Mesenchymal stem cell (in vitro differentiated cells and primary cell): ENCODE measurements at regions not wholly inside any gene's neighbourhood (a gene's known extent, or its start where the extent isn't known, plus 50 kb on each side); places are given as distances from the start of the nearest gene placed in this dataset.

Experiments
- DNase-seq: peaks from one replicate; pipeline ENCODE4 v3.0.0-alpha.2; 2013
- H2AFZ ChIP-seq: one replicate; pipeline ENCODE4 v1.6.1; 2013; ENCODE audit warnings: low read depth, mild to moderate bottlenecking, control low read depth, inconsistent platforms, low read length, moderate library complexity
- H2AK5ac ChIP-seq: 2 replicates; pipeline ENCODE4 v1.6.1; 2013; ENCODE audit warnings: low read length, moderate library complexity, mild to moderate bottlenecking, inconsistent platforms; ENCODE audit not compliant: severe bottlenecking
- H2BK120ac ChIP-seq: one replicate; pipeline ENCODE4 v1.6.1; 2013; ENCODE audit warnings: low read depth, mild to moderate bottlenecking, inconsistent platforms, low read length, moderate library complexity
- H2BK12ac ChIP-seq, 2 experiments: one replicate each; pipeline ENCODE4 v1.6.1; 2013; ENCODE audit warnings: inconsistent platforms in 2 of 2, low read length in 2 of 2, mild to moderate bottlenecking in 2 of 2, moderate library complexity in 2 of 2, control low read depth in 1 of 2
- H2BK15ac ChIP-seq: one replicate; pipeline ENCODE4 v1.6.1; 2013; ENCODE audit warnings: mild to moderate bottlenecking, low read depth, inconsistent platforms; ENCODE audit not compliant: poor library complexity, severe bottlenecking
- H2BK5ac ChIP-seq: 2 replicates; pipeline ENCODE4 v1.6.1; 2013; ENCODE audit warnings: low read depth, mild to moderate bottlenecking, low read length, control low read depth, inconsistent platforms; ENCODE audit not compliant: poor library complexity, severe bottlenecking
- H3K14ac ChIP-seq, 2 experiments: one replicate each; pipeline ENCODE4 v1.6.1; 2013; ENCODE audit warnings: inconsistent platforms in 2 of 2, low read length in 2 of 2, control low read depth in 1 of 2, mild to moderate bottlenecking in 1 of 2, moderate library complexity in 1 of 2
- H3K18ac ChIP-seq, 2 experiments: one replicate each; pipeline ENCODE4 v1.6.1; 2013; ENCODE audit warnings: inconsistent platforms in 2 of 2, low read length in 2 of 2, control low read depth in 1 of 2, low read depth in 1 of 2, mild to moderate bottlenecking in 1 of 2
- H3K23ac ChIP-seq, 2 experiments: one replicate each; pipeline ENCODE4 v1.6.1; 2013; ENCODE audit warnings: inconsistent platforms in 2 of 2, low read length in 2 of 2, mild to moderate bottlenecking in 2 of 2, moderate library complexity in 2 of 2, control low read depth in 1 of 2
- H3K27ac ChIP-seq: 2 replicates; pipeline ENCODE4 v1.5.1; 2013; ENCODE audit warnings: mild to moderate bottlenecking, moderate library complexity, low read length, control low read depth, inconsistent platforms; ENCODE audit not compliant: poor library complexity, severe bottlenecking
- H3K27me3 ChIP-seq, 2 experiments: 2 replicates each; pipeline versions ENCODE4 v1.6.1 to v1.7.0; 2013; ENCODE audit warnings: low read length in 2 of 2, mild to moderate bottlenecking in 2 of 2, moderate library complexity in 2 of 2, control low read depth in 1 of 2, inconsistent platforms in 1 of 2; ENCODE audit not compliant: control insufficient read depth in 1 of 2, insufficient read depth in 1 of 2
- H3K36me3 ChIP-seq, 2 experiments: 2 replicates each; pipeline versions ENCODE4 v1.6.1 to v1.7.0; 2013; ENCODE audit warnings: low read length in 2 of 2, control low read depth in 1 of 2, inconsistent platforms in 1 of 2, low read depth in 1 of 2, mild to moderate bottlenecking in 1 of 2; ENCODE audit not compliant: insufficient read depth in 2 of 2, control insufficient read depth in 1 of 2
- H3K4ac ChIP-seq, 2 experiments: one replicate each; pipeline ENCODE4 v1.6.1; 2013; ENCODE audit warnings: inconsistent platforms in 2 of 2, low read length in 2 of 2, mild to moderate bottlenecking in 2 of 2, moderate library complexity in 2 of 2, control low read depth in 1 of 2, low read depth in 1 of 2
- H3K4me1 ChIP-seq: 2 replicates; pipeline ENCODE4 v1.6.1; 2013; ENCODE audit warnings: low read depth, low read length, control low read depth; ENCODE audit not compliant: control insufficient read depth, insufficient read depth
- H3K4me2 ChIP-seq: 2 replicates; pipeline ENCODE4 v1.6.1; 2013; ENCODE audit warnings: low read length, mild to moderate bottlenecking, inconsistent platforms; ENCODE audit not compliant: poor library complexity, severe bottlenecking
- H3K4me3 ChIP-seq, 2 experiments: 2 replicates each; pipeline versions ENCODE4 v1.5.1 to v1.7.0; 2013; ENCODE audit warnings: low read length in 2 of 2, mild to moderate bottlenecking in 2 of 2, control low read depth in 1 of 2, low read depth in 1 of 2; ENCODE audit not compliant: insufficient read depth in 1 of 2
- H3K79me1 ChIP-seq: replicated peaks from 2 replicates; pipeline ENCODE4 v1.6.1; 2013; ENCODE audit warnings: mild to moderate bottlenecking, control low read depth, low read length, inconsistent platforms; ENCODE audit not compliant: poor library complexity, severe bottlenecking
- H3K9ac ChIP-seq: 2 replicates; pipeline ENCODE4 v1.7.0; 2013; ENCODE audit warnings: mild to moderate bottlenecking, low read length, moderate library complexity
- H3K9me3 ChIP-seq: 2 replicates; pipeline ENCODE4 v1.7.0; 2013; ENCODE audit warnings: mild to moderate bottlenecking, low read length; ENCODE audit not compliant: control insufficient read depth
- H4K8ac ChIP-seq: one replicate; pipeline ENCODE4 v1.6.1; 2013; ENCODE audit warnings: inconsistent platforms, mild to moderate bottlenecking, low read length, moderate library complexity
- H4K91ac ChIP-seq: one replicate; pipeline ENCODE4 v1.6.1; 2013; ENCODE audit warnings: mild to moderate bottlenecking, low read length, inconsistent platforms
- WGBS: methylation state at CpG from one replicate; pipeline ENCODE4 v1.1.7; 2013; ENCODE audit warnings: mixed read lengths; 5-methylcytosine and 5-hydroxymethylcytosine counted together

DNA sequence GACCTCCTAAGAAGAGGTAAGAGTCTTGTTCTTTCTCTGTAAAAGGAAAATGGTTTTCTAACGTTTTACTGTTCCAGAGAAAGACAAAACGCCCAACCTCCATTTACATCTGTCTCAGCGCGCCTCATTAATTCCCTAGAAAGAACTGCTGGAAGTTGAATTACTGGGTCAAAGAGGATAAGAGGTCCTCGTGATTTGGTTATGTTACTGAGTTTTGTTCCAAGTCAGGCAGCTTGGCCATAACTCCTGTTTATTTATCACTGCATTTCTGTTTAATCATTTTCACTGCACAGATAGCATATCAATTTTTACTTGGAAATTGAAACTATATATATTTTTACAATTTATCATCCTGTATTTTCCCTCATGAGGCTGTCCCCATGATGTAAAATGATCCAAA is 112.9 kb upstream of the PEG3 start:
- H3K4ac ChIP-seq: no peak overlapping the region
- H3K27ac ChIP-seq: no peak overlapping the region
- no CpG with 5 or more reads among the region's 5 CpGs for WGBS

DNA sequence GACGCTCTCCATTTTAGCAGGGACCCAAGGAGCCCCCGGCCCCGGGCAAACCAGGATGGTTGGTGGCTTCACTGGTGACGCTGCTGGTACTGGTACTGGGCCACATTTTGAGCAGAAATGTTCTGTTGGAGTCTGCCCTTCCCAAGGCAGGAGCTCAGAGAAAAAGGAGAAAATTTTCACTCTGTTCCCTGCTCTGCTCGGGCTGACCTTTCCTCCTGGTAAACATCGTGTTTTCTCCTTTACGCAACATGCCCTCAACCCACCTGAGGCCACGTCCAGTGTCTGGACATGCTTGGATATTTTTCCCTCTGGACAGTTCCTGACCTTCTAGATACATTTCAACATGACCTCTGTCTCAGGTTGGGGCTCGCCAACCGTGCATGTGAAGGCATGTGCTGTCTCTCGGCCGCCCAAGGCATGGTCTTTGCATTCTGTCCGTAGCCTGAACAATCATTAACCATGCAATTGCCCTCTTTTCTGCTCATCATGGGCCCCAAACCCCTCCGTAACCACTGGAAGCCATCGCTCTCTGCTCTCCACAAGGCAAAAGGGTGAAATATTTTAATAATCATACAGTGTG is 115.2 kb upstream of the PEG3 start:
- WGBS: 77% methylated on average over 14 of the region's 15 CpGs
- Histone ChIP-seq H2AFZ (no peak overlapping the region), H3K79me1 (no peaks in the 10 kb centered on the region), H3K9ac (no peak overlapping the region), H3K14ac (no peak overlapping the region), H3K4me3 (no peak overlapping the region), H3K4me2 (no peak overlapping the region), H3K36me3 (no peaks in the 10 kb centered on the region), H3K23ac (no peak overlapping the region), H3K4ac (no peak overlapping the region), H3K27ac (no peak overlapping the region), H2BK15ac (no peak overlapping the region), H4K91ac (no peak overlapping the region), H4K8ac (no peak overlapping the region), H3K9me3 (peaks cover 19% of the 10 kb centered on the region), H3K4me1 (no peaks in the 10 kb centered on the region), H3K18ac (no peak overlapping the region), H2AK5ac (no peak overlapping the region), H2BK120ac (no peak overlapping the region), H2BK5ac (no peak overlapping the region), H2BK12ac (no peak overlapping the region), H3K27me3 (no peaks in the 10 kb centered on the region)
- no peak for DNase-seq

More for the DNA sequence above, 112.9 kb upstream of the PEG3 start:
- Histone ChIP-seq H3K4me3 (no peak overlapping the region), H3K79me1 (no peaks in the 10 kb centered on the region), H4K91ac (no peak overlapping the region), H4K8ac (no peak overlapping the region), H3K14ac (no peak overlapping the region), H3K23ac (no peak overlapping the region), H2BK120ac (no peak overlapping the region), H3K18ac (no peak overlapping the region), H3K4me1 (no peaks in the 10 kb centered on the region), H2AK5ac (no peak overlapping the region), H2AFZ (no peak overlapping the region), H3K27me3 (no peaks in the 10 kb centered on the region), H2BK12ac (no peak overlapping the region), H3K9me3 (peaks cover 21% of the 10 kb centered on the region), H3K9ac (no peak overlapping the region), H2BK5ac (no peak overlapping the region), H3K36me3 (no peaks in the 10 kb centered on the region), H3K4me2 (no peak overlapping the region), H2BK15ac (no peak overlapping the region)
- no peak for DNase-seq

DNA sequence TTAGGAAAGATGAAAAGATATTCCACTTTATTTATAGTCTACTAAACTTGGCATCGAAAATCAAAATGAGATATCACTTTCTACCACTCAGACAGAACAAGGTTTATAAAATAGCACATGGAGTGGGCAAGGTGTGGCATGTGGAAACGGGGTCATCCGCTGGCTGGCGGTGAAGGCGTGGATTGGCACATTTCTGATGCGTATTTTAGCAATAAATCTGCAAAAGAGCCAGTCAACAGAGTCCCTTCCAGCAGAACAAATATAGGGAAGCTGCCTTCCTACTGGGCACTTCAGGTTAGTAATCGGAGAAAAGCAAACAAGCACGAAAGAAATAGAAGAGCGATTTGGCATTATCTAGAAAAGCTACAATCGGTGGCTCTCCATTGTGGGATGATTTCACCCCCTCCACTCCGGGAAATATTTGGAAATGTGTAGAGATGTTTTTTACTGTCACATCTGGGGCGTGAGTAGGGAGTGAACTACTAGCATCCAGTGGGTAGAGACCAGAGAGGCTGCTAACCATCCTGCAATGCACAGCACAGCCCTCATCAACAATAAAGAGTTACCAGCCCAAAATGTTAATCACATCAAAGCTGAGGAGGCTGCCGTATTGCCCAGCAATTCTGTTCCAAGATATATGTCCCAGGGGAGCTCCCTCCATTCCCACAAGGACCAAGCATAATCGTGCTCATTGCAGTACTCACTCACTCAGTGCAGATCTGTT is 116.1 kb upstream of the PEG3 start:
- Histone ChIP-seq H3K18ac (no peak overlapping the region), H2BK5ac (no peak overlapping the region), H3K4ac (no peak overlapping the region), H3K4me2 (no peak overlapping the region), H3K9ac (no peak overlapping the region), H2AK5ac (no peak overlapping the region), H4K8ac (no peak overlapping the region), H3K4me3 (no peak overlapping the region), H2BK120ac (no peak overlapping the region), H2AFZ (no peak overlapping the region), H3K14ac (no peak overlapping the region), H2BK12ac (no peak overlapping the region), H3K9me3 (peaks cover 19% of the 10 kb centered on the region), H3K36me3 (no peaks in the 10 kb centered on the region), H4K91ac (no peak overlapping the region), H3K4me1 (no peaks in the 10 kb centered on the region), H3K27ac (no peak overlapping the region), H3K27me3 (no peaks in the 10 kb centered on the region), H3K79me1 (no peaks in the 10 kb centered on the region), H2BK15ac (no peak overlapping the region), H3K23ac (no peak overlapping the region)
- no peak for DNase-seq
- 77% methylated on average over 13 of the region's 14 CpGs for WGBS

DNA sequence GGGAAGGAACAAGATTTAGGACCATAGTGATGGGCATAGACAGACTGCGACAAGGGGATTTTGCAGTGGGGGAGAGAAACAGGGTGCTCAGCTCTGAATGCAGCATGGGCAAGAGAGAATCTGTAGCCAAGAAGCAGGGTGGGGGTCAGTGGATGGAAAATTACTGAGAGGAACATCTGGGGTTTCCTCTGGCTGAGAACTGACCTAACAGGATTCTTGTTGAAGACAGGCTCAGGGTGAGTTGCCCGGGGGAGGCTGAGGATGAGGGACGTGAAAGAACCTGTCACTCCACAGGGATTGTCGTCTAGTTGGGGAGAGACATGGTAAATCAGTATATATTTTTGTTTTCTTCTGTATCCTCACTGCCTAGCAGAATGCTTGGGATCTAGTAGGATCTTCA is 118.7 kb upstream of the PEG3 start:
- DNase-seq: no peak
- no peak overlapping the region for H3K4ac ChIP-seq
- H3K9me3 ChIP-seq: peaks cover 8% of the 10 kb centered on the region
- no peak overlapping the region for H3K4me2 ChIP-seq
- no peak overlapping the region for H3K23ac ChIP-seq
- H2BK12ac ChIP-seq: no peak overlapping the region
- no peak overlapping the region for H3K18ac ChIP-seq
- no peak overlapping the region for H3K14ac ChIP-seq
- H3K4me3 ChIP-seq: no peak overlapping the region
- H2BK120ac ChIP-seq: no peak overlapping the region
- H2BK15ac ChIP-seq: no peak overlapping the region
- H4K91ac ChIP-seq: no peak overlapping the region
- H3K9ac ChIP-seq: no peak overlapping the region
- no peaks in the 10 kb centered on the region for H3K79me1 ChIP-seq
- H4K8ac ChIP-seq: no peak overlapping the region
- H3K27me3 ChIP-seq: no peaks in the 10 kb centered on the region
- no peak overlapping the region for H2AFZ ChIP-seq
- no peaks in the 10 kb centered on the region for H3K4me1 ChIP-seq
- no peaks in the 10 kb centered on the region for H3K36me3 ChIP-seq
- H3K27ac ChIP-seq: no peak overlapping the region
- no peak overlapping the region for H2BK5ac ChIP-seq
- H2AK5ac ChIP-seq: no peak overlapping the region
- WGBS: 54% methylated on average over 3 of the region's 4 CpGs
